ENCODE measurements at regions not wholly inside any gene's neighbourhood (a gene's known extent, or its start where the extent isn't known, plus 50 kb on each side); places are given as distances from the start of the nearest gene placed in this dataset.
A peak's percentile ranks its signal among the peaks of the same experiment; 100 is the strongest.

DNA sequence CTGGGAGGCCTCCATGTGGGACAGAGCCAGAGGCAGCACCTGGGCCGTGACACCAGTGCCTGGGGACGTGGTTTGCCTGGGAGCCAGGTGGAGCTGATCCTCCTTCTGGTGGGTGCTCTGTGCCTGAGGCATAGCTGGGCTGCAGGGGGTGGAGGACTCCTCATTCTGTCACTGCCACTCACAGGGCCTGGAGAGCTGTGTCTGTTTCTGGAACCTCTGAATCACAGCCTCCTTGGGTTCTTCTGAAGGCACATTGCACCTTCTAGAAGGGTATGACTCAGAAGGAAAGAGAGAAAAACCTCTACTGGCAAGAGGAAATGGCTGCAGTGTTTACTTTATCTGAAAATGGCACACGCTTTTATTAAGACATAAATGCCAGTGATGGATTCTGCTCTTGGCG, 659.8 kb downstream of the VRK1 start:
- TF ChIP-seq POLR2A (IDR thresholded peaks at IDR 0.05) = no peak
- TF ChIP-seq, protein P1, sequence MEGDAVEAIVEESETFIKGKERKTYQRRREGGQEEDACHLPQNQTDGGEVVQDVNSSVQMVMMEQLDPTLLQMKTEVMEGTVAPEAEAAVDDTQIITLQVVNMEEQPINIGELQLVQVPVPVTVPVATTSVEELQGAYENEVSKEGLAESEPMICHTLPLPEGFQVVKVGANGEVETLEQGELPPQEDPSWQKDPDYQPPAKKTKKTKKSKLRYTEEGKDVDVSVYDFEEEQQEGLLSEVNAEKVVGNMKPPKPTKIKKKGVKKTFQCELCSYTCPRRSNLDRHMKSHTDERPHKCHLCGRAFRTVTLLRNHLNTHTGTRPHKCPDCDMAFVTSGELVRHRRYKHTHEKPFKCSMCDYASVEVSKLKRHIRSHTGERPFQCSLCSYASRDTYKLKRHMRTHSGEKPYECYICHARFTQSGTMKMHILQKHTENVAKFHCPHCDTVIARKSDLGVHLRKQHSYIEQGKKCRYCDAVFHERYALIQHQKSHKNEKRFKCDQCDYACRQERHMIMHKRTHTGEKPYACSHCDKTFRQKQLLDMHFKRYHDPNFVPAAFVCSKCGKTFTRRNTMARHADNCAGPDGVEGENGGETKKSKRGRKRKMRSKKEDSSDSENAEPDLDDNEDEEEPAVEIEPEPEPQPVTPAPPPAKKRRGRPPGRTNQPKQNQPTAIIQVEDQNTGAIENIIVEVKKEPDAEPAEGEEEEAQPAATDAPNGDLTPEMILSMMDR (IDR thresholded peaks at IDR 0.05) = no peak
- no peak for TF ChIP-seq EP300 (IDR thresholded peaks at IDR 0.05)
- no peak for DNase-seq (ENCODE audit: low spot score in 2 of 2)
- peaks cover 0 to 8% (median 2%) of the 10 kb centered on the region in 4 donors for H3K4me1 ChIP-seq
- H3K27ac ChIP-seq = no peak overlapping the region
- 61 to 77% methylated on average over 4 of the region's 4 CpGs for WGBS, 2 donors
- peaks cover 0 to 3% (median 0%) of the 10 kb centered on the region in 4 donors for H3K9me3 ChIP-seq
- H3K27me3 ChIP-seq = no peaks in the 10 kb centered on the region
- H3K4me3 ChIP-seq = no peak overlapping the region
- H3K36me3 ChIP-seq = no peaks in the 10 kb centered on the region

DNA sequence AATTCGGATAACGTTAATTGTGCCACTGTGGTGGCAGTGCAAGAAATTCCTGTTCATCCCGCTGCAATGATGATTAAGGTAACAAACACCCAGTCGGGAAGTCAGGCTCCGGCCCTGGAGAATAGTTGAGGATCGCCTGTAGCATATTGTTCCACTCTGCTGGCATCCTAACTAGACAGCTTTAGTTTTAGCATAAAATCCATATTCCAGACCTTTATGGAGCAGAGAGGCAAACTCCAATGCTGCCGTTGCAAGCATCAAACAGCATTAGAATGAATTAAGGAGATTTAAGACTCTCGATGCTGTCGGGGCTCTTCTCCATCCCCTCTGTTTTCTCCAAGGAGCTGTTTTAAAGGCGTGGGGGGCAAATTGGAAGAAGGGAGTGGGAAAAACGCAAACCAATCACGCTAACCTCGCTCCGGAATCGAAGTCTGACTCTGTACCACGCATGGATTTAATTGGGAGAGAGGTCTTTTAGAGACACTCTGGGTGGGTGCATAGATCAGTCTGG, 660.4 kb downstream of the VRK1 start:
- no peaks in the 10 kb centered on the region for H3K27me3 ChIP-seq
- no peak overlapping the region for H3K4me3 ChIP-seq
- H3K36me3 ChIP-seq = no peaks in the 10 kb centered on the region
- WGBS, 2 donors = 66 to 70% methylated on average over 16 of the region's 16 CpGs
- no peak overlapping the region for H3K27ac ChIP-seq
- TF ChIP-seq EP300 (IDR thresholded peaks at IDR 0.05) (no peak), POLR2A (IDR thresholded peaks at IDR 0.05) (no peak)
- TF ChIP-seq, protein P1 (IDR thresholded peaks at IDR 0.05) = no peak
- H3K4me1 ChIP-seq = peaks cover 0 to 8% (median 2%) of the 10 kb centered on the region in 4 donors
- H3K9me3 ChIP-seq = peaks cover 0 to 7% (median 0%) of the 10 kb centered on the region in 4 donors
- no peak for DNase-seq (ENCODE audit: low spot score in 2 of 2)

DNA sequence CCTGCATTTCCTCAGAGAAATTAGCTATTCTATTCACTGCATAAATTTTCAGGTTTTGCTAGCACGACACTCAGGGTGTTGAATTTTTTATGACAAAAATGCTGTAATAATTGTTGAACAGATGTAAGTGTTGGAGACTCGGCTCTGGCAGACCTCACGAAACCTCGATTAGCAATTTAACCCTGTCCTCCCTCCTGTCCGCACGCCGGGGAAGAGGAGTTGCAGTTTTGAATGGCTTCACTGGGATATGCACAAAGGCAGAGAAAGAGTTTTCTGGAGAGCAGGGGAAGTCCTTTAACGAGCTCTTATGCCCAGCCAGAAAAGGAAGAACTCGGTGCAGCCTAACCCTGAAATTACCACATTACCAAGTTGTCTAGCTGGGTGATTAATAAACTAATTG, 661.1 kb downstream of the VRK1 start:
- Histone ChIP-seq H3K9me3 (peaks cover 0 to 7% (median 0%) of the 10 kb centered on the region in 4 donors), H3K4me3 (peak overlapping the region in 2 of 4 donors; percentile 19 to 29), H3K4me1 (peaks cover 0 to 8% (median 2%) of the 10 kb centered on the region in 4 donors), H3K36me3 (no peaks in the 10 kb centered on the region), H3K27me3 (no peaks in the 10 kb centered on the region), H3K27ac (peak overlapping the region in 1 of 4 donors; percentile 59)
- WGBS, 2 donors = 12 to 18% methylated on average over 9 of the region's 9 CpGs
- DNase-seq (ENCODE audit: low spot score in 2 of 2) = no peak
- TF ChIP-seq, protein P1 (IDR thresholded peaks at IDR 0.05) = no peak
- TF ChIP-seq EP300 (IDR thresholded peaks at IDR 0.05) = no peak
- TF ChIP-seq POLR2A (IDR thresholded peaks at IDR 0.05) = no peak

DNA sequence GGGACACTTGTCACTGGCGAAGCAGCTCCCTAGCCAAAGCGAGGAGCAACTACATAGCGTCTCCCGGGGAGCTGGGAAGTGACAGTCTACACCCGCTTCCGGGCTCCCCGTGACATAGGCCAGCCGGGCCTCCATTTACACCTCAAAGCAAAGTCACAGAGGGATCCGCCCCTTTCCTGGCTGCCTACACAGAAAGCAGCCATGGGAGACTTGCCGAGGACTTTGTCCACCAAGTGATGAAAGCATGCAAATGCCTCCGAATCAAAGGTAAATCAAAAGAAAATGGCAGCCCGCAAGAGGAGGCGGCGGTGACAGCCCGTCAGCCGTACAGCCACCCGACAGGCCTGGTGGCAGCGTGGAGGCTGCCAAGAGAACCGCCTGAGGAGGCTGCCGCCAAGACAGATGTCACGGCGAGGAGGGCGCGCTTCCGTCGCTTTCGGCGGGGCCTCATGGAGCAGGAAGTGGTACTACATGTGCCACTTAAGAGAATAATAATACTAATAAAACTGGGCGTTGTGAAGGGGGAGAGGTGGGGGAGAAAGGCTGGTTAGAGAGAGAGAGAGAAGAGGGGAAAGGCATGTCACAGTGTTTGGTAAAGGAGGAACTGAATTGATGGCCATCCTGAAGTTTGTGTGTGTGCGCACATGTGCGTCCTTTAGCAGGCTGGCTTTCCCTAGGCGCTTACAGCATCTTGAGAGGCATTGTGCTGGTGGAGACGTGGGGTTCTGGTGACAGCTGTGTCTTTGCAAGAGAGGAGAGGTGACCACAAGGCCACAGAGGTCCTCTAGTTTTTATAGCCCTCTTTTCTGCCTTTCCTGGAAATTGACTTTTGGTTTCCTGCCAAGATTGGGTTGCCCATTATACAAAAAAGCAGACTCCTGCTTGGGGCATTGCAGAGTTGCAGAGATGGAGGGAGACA, 661.7 kb downstream of the VRK1 start:
- Histone ChIP-seq H3K4me1 (peaks cover 0 to 8% (median 2%) of the 10 kb centered on the region in 4 donors), H3K9me3 (peaks cover 0 to 7% (median 0%) of the 10 kb centered on the region in 4 donors), H3K27ac (peak overlapping the region in 1 of 4 donors; percentile 59), H3K4me3 (peak overlapping the region in 2 of 4 donors; percentile 19 to 29), H3K36me3 (no peaks in the 10 kb centered on the region), H3K27me3 (no peaks in the 10 kb centered on the region)
- WGBS, 2 donors = 25 to 30% methylated on average over 31 to 33 of the region's 33 CpGs
- TF ChIP-seq, protein P1 (IDR thresholded peaks at IDR 0.05) = no peak
- no peak for TF ChIP-seq EP300 (IDR thresholded peaks at IDR 0.05)
- TF ChIP-seq POLR2A (IDR thresholded peaks at IDR 0.05) = no peak
- no peak for DNase-seq (ENCODE audit: low spot score in 2 of 2)

DNA sequence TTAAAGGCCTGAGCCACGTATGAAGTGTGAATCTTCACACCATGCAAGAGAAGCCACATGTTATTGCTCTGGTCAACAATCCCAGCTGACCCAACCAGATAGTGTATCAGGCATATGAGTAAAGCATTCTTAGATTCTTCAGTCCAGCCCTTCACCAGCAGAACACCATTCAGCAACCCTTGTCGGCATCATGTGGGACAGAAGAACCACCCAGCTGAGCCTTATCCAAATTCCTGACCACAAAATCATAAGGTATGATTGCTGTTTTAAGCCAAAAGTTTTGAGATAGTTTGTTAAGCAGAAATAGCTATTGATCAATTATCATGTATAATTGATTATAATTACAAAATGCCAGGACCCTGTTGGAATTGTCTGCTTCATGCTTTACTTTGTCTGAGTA, 664.9 kb downstream of the VRK1 start:
- no peak for DNase-seq (ENCODE audit: low spot score in 2 of 2)
- H3K27ac ChIP-seq = no peak overlapping the region
- H3K36me3 ChIP-seq = no peaks in the 10 kb centered on the region
- peaks cover 0 to 7% (median 0%) of the 10 kb centered on the region in 4 donors for H3K9me3 ChIP-seq
- WGBS, 2 donors = 73 to 85% methylated on average over 2 of the region's 2 CpGs
- TF ChIP-seq, protein P1 (IDR thresholded peaks at IDR 0.05) = no peak
- TF ChIP-seq EP300 (IDR thresholded peaks at IDR 0.05) = no peak
- TF ChIP-seq POLR2A (IDR thresholded peaks at IDR 0.05) = no peak
- no peaks in the 10 kb centered on the region for H3K27me3 ChIP-seq
- H3K4me3 ChIP-seq = no peak overlapping the region
- H3K4me1 ChIP-seq = peaks cover 0 to 8% (median 2%) of the 10 kb centered on the region in 4 donors
